GM20000 (cell line): ENCODE measurements at regions not wholly inside any gene's neighbourhood (a gene's known extent, or its start where the extent isn't known, plus 50 kb on each side); places are given as distances from the start of the nearest gene placed in this dataset.

ENCODE experiments used
- DNase-seq: peaks from one replicate; pipeline ENCODE4 v3.0.0; 2012; ENCODE audit warnings: low spot score
- CTCF ChIP-seq: IDR thresholded peaks from 2 replicates; pipeline ENCODE4 v1.5.1; 2012; ENCODE audit warnings: mild to moderate bottlenecking, control low read depth; ENCODE audit errors: extremely low read depth, missing control alignments

- no peak for DNase-seq
- no peak for TF ChIP-seq CTCF
Observed at GRCh38 chr22:22786301-22787115, 101.1 kb upstream of the IGLL5 start.

GRCh38 chr22:22787151-22787550 is 100.5 kb upstream of the IGLL5 start:
- no peak for TF ChIP-seq CTCF
- DNase-seq: no peak

GRCh38 chr22:22787786-22788459 is 99.7 kb upstream of the IGLL5 start:
- DNase-seq: peak; percentile 76
- peak; percentile 94 for TF ChIP-seq CTCF

GRCh38 chr22:22788460-22789037 is 99.1 kb upstream of the IGLL5 start:
- no peak for DNase-seq

GRCh38 chr22:22789233-22789921 is 98.2 kb upstream of the IGLL5 start:
- no peak for DNase-seq
- TF ChIP-seq CTCF: no peak

More at GRCh38 chr22:22788460-22789037, 99.1 kb upstream of the IGLL5 start:
- no peak for TF ChIP-seq CTCF

DNA sequence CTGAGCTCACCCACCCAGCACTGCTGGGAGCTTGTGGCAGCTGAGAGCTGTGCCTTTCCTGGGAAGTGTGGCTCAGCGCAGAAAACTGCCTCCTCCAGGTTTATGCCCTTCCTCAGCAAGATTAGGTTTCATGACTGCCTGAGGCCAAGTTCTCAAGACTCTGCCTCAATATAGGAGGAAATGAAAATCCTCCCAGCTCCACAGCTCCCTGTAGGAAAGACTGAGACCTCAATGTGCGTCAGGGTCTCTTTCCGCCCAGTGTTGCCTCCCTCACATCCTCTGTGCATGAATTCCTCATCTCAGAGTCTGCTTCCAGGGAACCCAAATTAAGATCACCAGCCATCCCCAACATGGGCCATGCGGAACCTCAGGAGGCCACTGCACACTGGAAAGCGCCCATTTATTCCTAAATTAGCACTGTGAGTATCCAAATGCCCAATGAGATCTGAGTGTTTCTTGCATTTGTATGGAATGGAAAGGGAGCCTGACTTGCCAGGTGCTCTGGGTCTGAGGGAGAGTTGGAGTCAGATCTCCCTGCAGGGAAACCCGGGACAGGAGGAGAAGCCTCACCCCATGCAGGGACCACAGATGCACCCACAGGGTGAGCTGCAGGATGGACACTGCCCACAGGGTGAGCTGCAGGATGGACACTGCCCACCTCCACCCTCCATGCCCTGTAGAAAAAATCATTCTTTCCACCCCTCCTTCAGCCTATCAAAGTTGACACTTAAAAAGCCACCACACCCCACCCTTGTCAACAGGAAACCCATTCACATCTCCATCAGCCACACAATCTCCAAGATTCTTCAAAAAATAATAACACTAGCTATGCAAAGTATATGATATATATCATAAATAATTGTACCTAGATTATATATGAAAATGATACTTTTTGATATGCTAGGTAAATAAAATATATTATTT is 97.4 kb upstream of the IGLL5 start:
- DNase-seq: no peak
- no peak for TF ChIP-seq CTCF
